NCI-H1417 treated with DMSO at 0.1 percent for 48 hours (cell line): ENCODE measurements at regions not wholly inside any gene's neighbourhood (a gene's known extent, or its start where the extent isn't known, plus 50 kb on each side); places are given as distances from the start of the nearest gene placed in this dataset.
A peak's percentile ranks its signal among the peaks of the same experiment; 100 is the strongest.

Experiments
- DNase-seq: peaks from one replicate; lab custom pipeline; 2025; lab: John Stamatoyannopoulos, UW

DNA sequence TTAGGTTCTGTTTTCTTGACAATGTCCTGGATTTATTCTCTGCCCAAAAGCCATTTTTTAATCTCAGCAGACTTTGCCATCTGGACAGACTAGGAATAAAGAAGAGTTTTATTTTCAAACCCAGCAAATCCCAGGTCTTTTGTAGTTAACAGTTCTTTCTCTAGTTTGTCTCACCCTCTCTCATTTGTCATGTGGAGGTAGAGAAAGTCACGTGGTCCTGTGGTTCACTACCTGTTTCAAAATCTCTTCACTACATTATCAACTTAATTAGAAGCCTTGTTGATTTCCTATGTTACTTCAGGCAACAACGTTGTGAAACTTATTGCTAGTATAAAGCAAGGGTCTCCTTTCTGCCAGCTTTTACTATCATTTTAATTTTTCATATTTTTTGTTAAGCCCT is 1222.6 kb downstream of the EFNB2 start:
- DNase-seq: no peak

DNA sequence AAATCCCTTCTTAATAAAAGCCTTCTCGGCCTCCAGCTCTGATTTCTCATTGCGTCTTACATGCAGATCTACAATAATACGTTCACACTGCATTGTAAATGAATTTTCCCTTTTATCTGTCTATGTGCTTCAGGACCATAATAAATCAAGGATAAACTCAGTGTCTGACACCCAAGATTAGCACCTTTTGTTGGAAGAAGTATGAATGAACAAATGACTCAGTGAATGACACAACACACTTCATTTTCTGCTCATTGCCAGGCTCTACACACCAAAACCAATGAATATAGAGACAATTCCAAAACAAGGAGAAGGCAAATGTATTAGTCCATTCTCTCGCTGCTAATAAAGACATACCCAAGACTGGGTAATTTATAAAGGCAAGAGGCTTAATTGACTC is 1224.4 kb downstream of the EFNB2 start:
- DNase-seq: no peak

- DNase-seq: no peak
Measured at GRCh38 chr13:105307776-105308175, 1227.7 kb downstream of the EFNB2 start.

DNA sequence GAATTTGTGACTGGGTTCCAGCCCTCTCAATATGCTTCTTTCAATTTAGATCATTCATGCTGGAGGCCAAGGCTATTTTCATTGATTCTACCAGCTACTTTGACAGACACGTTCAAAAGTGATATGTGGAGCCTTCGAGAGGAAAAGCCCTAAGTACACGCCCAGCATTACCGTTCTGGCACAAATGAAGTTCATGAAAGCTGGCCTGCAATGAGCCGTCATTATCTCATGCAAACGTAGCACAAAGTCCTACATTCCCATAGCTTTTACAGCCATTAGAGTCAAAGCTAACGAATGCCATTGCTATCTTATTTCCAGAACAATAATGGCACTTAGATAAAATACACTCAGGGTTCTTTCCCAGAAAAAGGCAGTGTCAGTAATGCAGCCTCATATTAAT is 1237.6 kb downstream of the EFNB2 start:
- no peak for DNase-seq

DNA sequence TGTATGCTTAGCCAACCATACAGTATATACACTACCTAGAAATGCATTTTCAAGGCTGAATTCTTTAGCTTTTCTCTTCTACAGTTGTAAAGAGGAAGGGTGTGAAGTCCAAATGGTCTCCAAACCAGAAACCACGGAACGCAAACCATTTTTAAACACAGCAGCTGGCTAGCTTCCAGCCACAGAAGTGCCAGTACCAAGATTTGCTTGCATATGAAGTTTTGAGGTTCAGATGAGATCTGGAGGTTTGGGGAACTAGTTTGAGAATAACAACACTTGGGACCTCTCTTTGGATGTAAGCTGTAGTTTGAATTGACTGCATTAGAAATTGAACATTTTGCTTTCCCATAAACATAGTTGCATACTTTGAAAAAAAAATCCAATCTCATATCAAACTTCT is 1243.5 kb downstream of the EFNB2 start:
- no peak for DNase-seq

DNA sequence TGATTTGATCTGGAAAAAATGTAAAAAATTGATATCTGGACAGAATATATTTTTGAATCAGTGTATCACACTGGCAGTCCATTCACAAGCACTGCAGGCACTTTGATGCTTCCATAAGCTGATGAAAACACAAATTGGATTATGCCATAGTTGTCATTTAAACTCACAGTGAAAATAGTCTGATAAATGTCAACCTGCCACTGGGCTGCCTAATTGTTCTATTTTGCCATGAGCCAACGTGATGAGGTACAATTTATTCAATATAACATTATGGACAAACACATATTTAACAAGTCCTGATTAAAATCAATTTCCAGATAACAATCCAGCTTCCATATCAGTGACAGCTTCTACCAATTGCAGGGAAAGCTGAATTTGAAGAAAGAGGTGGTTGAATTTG is 1244.9 kb downstream of the EFNB2 start:
- DNase-seq: no peak

- no peak for DNase-seq
Measured at GRCh38 chr13:105285526-105285925, 1249.9 kb downstream of the EFNB2 start.

DNA sequence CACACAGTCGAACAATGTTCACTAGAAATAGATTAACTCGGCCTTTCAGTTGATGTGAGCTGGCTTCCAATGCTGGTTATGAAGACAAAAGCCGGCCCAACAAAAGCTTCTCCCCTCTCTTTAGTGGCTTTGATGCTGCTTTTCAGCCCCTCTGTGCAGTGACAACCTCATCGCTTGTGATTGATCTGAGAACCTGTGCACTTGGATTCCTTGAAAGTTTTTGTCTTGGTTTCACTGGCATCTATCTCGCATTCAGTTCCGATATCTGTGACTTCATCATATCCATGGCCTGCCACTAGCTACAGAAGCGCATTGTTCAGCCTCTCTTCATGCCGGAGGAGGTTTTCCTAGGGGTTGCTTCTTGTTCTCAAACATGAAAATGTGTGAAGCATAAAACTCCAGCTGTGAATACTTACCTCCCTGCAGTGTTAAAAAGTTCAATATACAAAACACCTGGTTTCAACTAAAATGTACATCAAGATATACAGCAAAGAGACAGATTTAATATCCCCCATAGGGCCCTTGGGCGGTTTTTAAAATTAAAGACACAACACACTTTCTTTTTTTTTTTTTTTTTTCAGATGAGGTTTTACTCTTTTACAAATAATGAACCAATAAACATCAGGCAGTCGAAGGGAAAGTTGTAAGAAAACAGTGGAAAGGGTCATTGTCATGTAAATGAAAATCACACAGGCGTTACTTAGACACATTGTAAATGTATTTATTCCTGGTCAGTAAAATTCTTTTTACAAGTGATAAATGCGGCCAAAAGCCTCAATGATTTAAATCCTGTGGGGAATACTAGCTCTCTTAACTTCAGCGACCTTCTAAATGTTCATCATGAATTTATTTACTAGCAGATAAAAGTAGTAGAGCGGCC is 1252.8 kb downstream of the EFNB2 start:
- no peak for DNase-seq

GRCh38 chr13:105278943-105279381 is 1256.5 kb downstream of the EFNB2 start:
- DNase-seq: no peak

DNA sequence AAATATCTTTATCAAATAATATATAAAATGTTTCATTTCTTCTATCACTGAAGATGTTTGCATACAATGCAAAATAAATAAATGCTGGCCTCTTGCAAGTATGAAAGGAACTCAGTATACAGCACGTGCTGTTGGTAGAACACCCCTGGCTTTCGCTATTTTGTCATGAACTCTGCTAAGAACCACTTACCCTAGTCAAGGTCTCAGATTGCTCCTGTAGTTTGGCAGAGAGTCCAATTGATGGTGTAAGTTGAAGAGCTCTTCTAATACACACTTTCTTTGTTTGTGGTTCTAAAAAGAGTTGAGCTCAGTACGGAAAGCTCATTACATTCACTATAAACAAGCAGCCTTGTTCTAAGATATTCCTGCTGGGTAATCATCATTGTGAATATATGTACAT is 1258.9 kb downstream of the EFNB2 start:
- DNase-seq: no peak

- DNase-seq: no peak
Measured at GRCh38 chr13:105273665-105274222, 1261.7 kb downstream of the EFNB2 start.

DNA sequence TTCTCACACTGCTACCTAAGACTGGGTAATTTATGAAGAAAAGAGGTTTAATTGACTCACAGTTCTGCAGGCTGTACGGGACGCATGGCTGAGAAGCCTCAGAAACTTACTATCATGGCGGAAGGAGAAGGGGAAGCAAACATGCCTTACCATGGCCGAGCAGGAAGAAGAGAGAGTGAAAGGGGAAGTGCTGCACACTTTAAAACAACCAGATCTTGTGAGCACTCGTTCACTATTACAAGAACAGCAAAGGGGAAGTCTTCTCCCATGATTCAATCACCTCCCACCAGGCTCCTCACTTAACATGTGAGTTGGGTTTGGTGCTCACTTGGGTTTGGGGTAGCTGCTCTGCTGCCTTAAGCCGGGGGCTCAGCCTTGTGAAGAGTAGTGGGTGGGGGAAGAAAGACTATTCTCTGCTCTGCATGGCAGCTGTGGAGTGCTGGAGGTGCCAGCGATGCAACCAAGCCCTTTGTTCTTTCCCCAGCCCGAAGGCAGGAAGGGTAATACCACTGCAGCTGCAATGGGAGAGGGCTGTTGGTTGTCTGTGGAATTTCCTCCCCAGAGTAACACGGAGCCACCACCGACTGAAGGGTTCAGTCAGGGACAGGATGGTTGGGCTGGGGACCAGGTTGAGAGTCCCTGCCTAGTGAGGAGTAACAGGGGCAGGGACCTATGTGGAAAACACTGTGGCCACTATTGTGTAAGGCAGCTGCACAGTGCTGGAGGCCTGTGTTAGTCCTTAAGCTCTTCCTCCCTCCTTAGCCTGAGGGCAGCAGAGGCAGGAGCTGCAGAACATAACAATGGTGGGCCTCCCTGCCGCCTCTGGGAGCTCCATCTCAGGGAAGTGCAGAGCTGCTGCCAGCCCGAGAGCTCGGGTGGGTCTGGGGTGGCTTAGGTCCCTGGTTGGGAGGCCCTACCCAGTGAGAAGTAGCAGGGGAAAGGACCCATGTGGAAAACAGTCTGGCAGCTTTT is 1262.5 kb downstream of the EFNB2 start:
- no peak for DNase-seq

DNA sequence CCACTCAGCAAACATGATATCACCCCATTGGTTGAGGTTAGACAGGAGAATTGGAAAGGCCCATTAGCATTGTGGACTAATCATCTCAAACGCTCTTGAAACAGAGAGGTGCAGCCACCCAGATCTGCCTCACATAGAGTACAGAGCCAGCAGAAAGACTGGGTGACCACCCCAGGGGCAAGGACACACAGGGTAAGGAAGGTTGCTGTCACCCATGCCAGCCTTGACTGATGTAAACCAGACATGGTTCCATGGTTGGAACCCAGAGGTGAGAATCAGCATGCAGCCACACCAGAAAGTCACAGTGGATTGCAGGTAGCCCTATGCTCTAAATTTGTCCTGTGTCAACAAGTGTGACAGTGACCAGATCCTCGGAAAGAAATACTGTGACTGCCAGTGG is 1268.8 kb downstream of the EFNB2 start:
- DNase-seq: no peak

GRCh38 chr13:105262579-105262978 is 1272.9 kb downstream of the EFNB2 start:
- no peak for DNase-seq

DNA sequence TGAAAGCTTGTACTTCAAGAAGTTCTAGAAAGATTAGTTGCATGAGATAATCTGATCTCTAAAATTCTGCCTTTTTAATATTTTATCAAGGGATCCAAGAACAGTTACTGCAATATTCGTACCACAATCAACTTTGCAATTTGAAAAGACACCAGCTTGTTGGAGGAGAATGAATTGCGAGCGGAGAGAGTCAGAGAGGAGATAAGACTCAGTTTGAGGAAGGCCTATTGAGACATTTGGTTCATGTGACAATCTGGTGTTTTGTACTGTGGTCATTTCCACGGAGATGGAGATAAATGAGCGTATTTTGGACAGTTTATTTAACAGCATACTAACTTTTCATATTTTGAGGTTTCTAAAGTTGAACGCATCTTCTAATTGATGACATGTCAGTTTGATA is 1276.0 kb downstream of the EFNB2 start:
- no peak for DNase-seq

DNA sequence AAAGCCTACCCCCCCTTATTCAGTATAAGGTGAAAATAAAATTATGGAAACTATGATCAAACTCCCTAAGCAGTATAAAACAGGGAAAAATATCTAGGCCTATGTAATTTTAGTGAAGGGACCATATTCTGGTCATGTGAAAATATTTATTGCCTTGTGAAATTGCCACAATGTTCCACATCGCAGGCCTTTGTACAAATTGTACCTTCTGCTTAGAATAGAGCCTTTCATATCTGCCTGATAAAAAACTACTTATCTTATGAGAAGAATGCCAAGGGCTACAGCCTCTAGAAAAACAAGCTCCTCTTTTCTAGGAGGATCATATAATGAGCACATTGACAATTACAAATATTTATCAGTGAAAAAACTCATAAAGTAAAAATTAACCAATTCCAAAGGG is 1280.0 kb downstream of the EFNB2 start:
- DNase-seq: no peak

DNA sequence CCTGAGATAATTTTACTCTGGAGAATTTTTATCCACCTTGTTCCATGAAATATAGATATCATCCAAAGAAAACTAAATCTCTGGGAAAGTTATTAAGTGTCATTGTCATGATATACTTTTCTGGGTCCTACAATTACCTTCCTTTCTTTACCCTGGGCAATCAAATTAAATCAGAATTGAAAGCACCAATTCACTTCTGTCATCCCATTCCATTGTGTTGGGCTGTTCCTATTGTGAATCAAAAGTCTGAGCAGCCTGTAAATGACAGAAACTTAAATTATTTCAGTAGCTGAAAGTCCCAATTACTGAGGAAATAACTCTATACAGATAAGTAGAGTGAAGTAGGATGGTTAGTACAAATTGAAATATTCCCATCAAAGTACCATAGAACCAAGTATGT is 1284.2 kb downstream of the EFNB2 start:
- no peak for DNase-seq

- peak; percentile 8 for DNase-seq
Measured at GRCh38 chr13:105247830-105248229, 1287.6 kb downstream of the EFNB2 start.

DNA sequence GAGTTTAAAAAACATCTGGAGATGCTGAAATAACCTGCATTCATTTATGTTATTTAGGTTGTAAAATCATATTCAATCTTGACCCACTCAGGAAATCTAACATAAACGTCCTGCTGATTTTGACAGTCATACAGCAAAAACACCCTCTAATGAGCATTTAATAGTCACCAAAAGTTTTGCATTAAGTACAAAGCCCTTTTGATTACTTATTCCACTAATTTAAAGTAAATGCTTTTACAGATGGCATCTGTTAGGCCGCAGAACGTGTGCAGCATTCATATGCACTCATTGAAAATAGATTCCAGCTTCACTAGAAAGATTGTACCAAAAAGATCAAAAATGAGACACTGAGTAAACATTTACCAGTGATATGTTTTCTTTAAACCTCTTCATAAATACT is 1295.1 kb downstream of the EFNB2 start:
- no peak for DNase-seq

GRCh38 chr13:105232439-105232838 is 1303.0 kb downstream of the EFNB2 start:
- no peak for DNase-seq

- DNase-seq: no peak
Measured at GRCh38 chr13:105232006-105232405, 1303.5 kb downstream of the EFNB2 start.

DNA sequence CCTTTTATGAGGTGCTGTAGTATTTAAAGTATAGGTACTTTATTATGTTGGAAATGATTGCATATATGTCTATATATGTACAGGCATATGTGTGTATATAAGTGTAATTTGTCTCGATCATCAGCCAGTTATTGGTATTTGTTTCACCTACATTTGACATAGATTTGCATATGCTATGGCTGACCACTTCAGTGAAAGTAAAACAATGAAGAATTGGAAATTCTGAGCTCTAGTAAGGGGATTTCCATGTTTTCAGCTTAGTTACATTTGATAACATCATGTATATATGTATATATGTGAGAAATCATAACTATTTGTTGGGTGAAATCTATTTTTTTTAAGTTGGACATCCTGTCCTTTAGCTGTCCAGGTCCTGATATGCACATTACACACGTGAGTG is 1303.9 kb downstream of the EFNB2 start:
- no peak for DNase-seq

DNA sequence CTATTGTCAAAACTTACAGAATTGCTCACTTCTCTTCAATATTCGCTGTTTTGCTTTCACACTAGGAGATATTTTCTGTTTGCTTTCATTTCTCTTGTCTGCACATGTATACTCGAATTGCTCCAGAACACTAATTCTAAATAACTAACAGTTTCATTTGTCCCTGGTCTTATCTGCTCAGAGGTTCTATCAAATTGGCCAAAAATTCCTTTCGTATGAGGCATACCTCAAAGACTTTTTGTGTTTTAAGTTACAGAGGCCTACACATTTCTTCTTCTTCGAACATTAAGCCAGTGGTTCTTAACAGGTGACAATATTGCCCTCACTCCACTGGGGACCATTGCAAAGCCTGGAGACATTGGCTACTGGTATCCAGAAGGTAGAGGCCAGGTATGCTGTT is 1314.6 kb downstream of the EFNB2 start:
- no peak for DNase-seq
